Stimulated activated CD8-positive, alpha-beta memory T cell treated with anti-CD3 and anti-CD28 coated beads, Interleukin-4, amount 100 ng/mL, for 48 hours (primary cell): ENCODE measurements at regions not wholly inside any gene's neighbourhood (a gene's known extent, or its start where the extent isn't known, plus 50 kb on each side); places are given as distances from the start of the nearest gene placed in this dataset.
"Not testable (repeated sequence)": the region's sequence is repeated elsewhere in the genome, so short reads cannot be mapped to it uniquely, and the experiment has no call there.

Source experiments
- DNase-seq: peaks from one replicate; pipeline ENCODE4 v3.0.0-alpha.2; 2020

GRCh38 chr1:165147799-165148198 is 208.7 kb downstream of the LMX1A start:
- no peak for DNase-seq

GRCh38 chr1:165144757-165145397 is 211.6 kb downstream of the LMX1A start:
- DNase-seq, result peak; percentile 54

GRCh38 chr1:165143437-165144065 is 213.0 kb downstream of the LMX1A start:
- peak; percentile 73 for DNase-seq

GRCh38 chr1:165138960-165139359 is 217.6 kb downstream of the LMX1A start:
- DNase-seq, result no peak

GRCh38 chr1:165137551-165138316 is 218.8 kb downstream of the LMX1A start:
- no peak for DNase-seq

- DNase-seq, result no peak
These were observed 222.1 kb downstream of the LMX1A start for GRCh38 chr1:165134431-165134830.

- DNase-seq, result peak; percentile 56
These were observed 226.8 kb downstream of the LMX1A start for GRCh38 chr1:165129568-165130164.

GRCh38 chr1:165124772-165125171 is 231.7 kb downstream of the LMX1A start:
- DNase-seq, result no peak

GRCh38 chr1:165119086-165119485 is 237.4 kb downstream of the LMX1A start:
- no peak for DNase-seq

- no peak for DNase-seq
These were observed 239.0 kb downstream of the LMX1A start for GRCh38 chr1:165117482-165117881.

- no peak for DNase-seq
These were observed 239.8 kb downstream of the LMX1A start for GRCh38 chr1:165116732-165117131.

- no peak for DNase-seq
These were observed 240.3 kb downstream of the LMX1A start for GRCh38 chr1:165116171-165116570.

GRCh38 chr1:165114889-165115285 is 241.6 kb downstream of the LMX1A start:
- DNase-seq, result no peak

GRCh38 chr1:165114022-165114888 is 242.3 kb downstream of the LMX1A start:
- peak; percentile 51 for DNase-seq

- no peak for DNase-seq
These were observed 244.3 kb downstream of the LMX1A start for GRCh38 chr1:165112260-165112659.

- DNase-seq, result no peak
These were observed 247.5 kb downstream of the LMX1A start for GRCh38 chr1:165109013-165109412.

GRCh38 chr1:165092542-165093162 is 263.9 kb downstream of the LMX1A start:
- DNase-seq, result not testable (repeated sequence)

GRCh38 chr1:165080253-165080896 is 276.1 kb downstream of the LMX1A start:
- no peak for DNase-seq

- DNase-seq, result no peak
These were observed 278.1 kb downstream of the LMX1A start for GRCh38 chr1:165078391-165078790.

- DNase-seq, result no peak
These were observed 280.7 kb downstream of the LMX1A start for GRCh38 chr1:165075725-165076370.
